ENCODE measurements at regions not wholly inside any gene's neighbourhood (a gene's known extent, or its start where the extent isn't known, plus 50 kb on each side); places are given as distances from the start of the nearest gene placed in this dataset.

GRCh38 chr2:106020032-106020431 is 174.1 kb downstream of the UXS1 start:
- Histone ChIP-seq H3K4me1 (peaks cover 0 to 12% (median 4%) of the 10 kb centered on the region in 4 donors), H3K9me3 (no peaks in the 10 kb centered on the region), H3K36me3 (no peaks in the 10 kb centered on the region), H3K27me3 (no peaks in the 10 kb centered on the region), H3K27ac (peak overlapping the region in 2 of 4 donors; percentile 10 to 59), H3K4me3 (no peak overlapping the region)
- in situ Hi-C loops (cut with MboI; ENCODE audit: low pct_ligation_motif_present in 1 of 4, low pct_unique_long_range_greater_than_20kb in 1 of 4, low sequenced_read_pairs in 3 of 4) (no loop called here), intact Hi-C loops (cut with DNase I; ENCODE audit: low total_unique reads) (no loop called here)
- DNase-seq = no peak
- TF ChIP-seq EP300 (IDR thresholded peaks at IDR 0.05; ENCODE audit: low read depth) (no peak), CTCF (IDR thresholded peaks at IDR 0.05) (no peak), POLR2A (IDR thresholded peaks at IDR 0.05) (no peak), POLR2AphosphoS5 (IDR thresholded peaks at IDR 0.05) (no peak)
- WGBS, 2 donors (ENCODE audit: low coverage in 1 of 2) = 48 to 50% methylated on average over 3 to 4 of the region's 4 CpGs

GRCh38 chr2:106018141-106018540 is 176.0 kb downstream of the UXS1 start:
- TF ChIP-seq POLR2AphosphoS5 (IDR thresholded peaks at IDR 0.05) = no peak
- TF ChIP-seq POLR2A (IDR thresholded peaks at IDR 0.05) = no peak
- TF ChIP-seq EP300 (IDR thresholded peaks at IDR 0.05; ENCODE audit: low read depth) = no peak
- no peak for TF ChIP-seq CTCF (IDR thresholded peaks at IDR 0.05)
- in situ Hi-C loops (cut with MboI; ENCODE audit: low pct_ligation_motif_present in 1 of 4, low pct_unique_long_range_greater_than_20kb in 1 of 4, low sequenced_read_pairs in 3 of 4) = no loop called here
- Histone ChIP-seq H3K27ac (no peak overlapping the region), H3K27me3 (no peaks in the 10 kb centered on the region), H3K4me1 (peaks cover 0 to 12% (median 4%) of the 10 kb centered on the region in 4 donors), H3K36me3 (no peaks in the 10 kb centered on the region), H3K4me3 (no peak overlapping the region), H3K9me3 (no peaks in the 10 kb centered on the region)
- 59% methylated on average over 5 of the region's 5 CpGs; no CpG with 5 or more reads in 1 of the 2 donors for WGBS, 2 donors (ENCODE audit: low coverage in 1 of 2)
- intact Hi-C loops (cut with DNase I; ENCODE audit: low total_unique reads) = no loop called here
- DNase-seq = no peak

- H3K9me3 ChIP-seq = peaks cover 2 to 3% of the 10 kb centered on the region in 2 donors
- WGBS, 2 donors (ENCODE audit: low coverage in 1 of 2) = 97 to 100% methylated on average over 2 to 3 of the region's 3 CpGs
- H3K4me1 ChIP-seq = no peaks in the 10 kb centered on the region
- no peak overlapping the region for H3K27ac ChIP-seq
- no peaks in the 10 kb centered on the region for H3K27me3 ChIP-seq
- intact Hi-C loops (cut with DNase I; ENCODE audit: low total_unique reads) (no loop called here), in situ Hi-C loops (cut with MboI; ENCODE audit: low pct_ligation_motif_present in 1 of 4, low pct_unique_long_range_greater_than_20kb in 1 of 4, low sequenced_read_pairs in 3 of 4) (no loop called here)
- no peak for DNase-seq
- H3K36me3 ChIP-seq = no peaks in the 10 kb centered on the region
- TF ChIP-seq CTCF (IDR thresholded peaks at IDR 0.05) = no peak
- no peak for TF ChIP-seq POLR2AphosphoS5 (IDR thresholded peaks at IDR 0.05)
- no peak for TF ChIP-seq EP300 (IDR thresholded peaks at IDR 0.05; ENCODE audit: low read depth)
- TF ChIP-seq POLR2A (IDR thresholded peaks at IDR 0.05) = no peak
- H3K4me3 ChIP-seq = no peak overlapping the region
These were observed 181.3 kb downstream of the UXS1 start for GRCh38 chr2:106012591-106013347.

- no peak for DNase-seq
- no peak overlapping the region for H3K27ac ChIP-seq
- no peaks in the 10 kb centered on the region for H3K27me3 ChIP-seq
- in situ Hi-C loops (cut with MboI; ENCODE audit: low pct_ligation_motif_present in 1 of 4, low pct_unique_long_range_greater_than_20kb in 1 of 4, low sequenced_read_pairs in 3 of 4) (no loop called here), intact Hi-C loops (cut with DNase I; ENCODE audit: low total_unique reads) (no loop called here)
- no peak for TF ChIP-seq CTCF (IDR thresholded peaks at IDR 0.05)
- no peak for TF ChIP-seq POLR2A (IDR thresholded peaks at IDR 0.05)
- TF ChIP-seq POLR2AphosphoS5 (IDR thresholded peaks at IDR 0.05) = no peak
- no peak for TF ChIP-seq EP300 (IDR thresholded peaks at IDR 0.05; ENCODE audit: low read depth)
- no peaks in the 10 kb centered on the region for H3K4me1 ChIP-seq
- H3K9me3 ChIP-seq = peaks cover 8 to 9% of the 10 kb centered on the region in 2 donors
- H3K36me3 ChIP-seq = no peaks in the 10 kb centered on the region
- WGBS, 2 donors (ENCODE audit: low coverage in 1 of 2) = 78 to 82% methylated on average over 4 of the region's 4 CpGs
- no peak overlapping the region for H3K4me3 ChIP-seq
These were observed 182.0 kb downstream of the UXS1 start for GRCh38 chr2:106012001-106012590.
